NT2/D1 (cell line): ENCODE measurements at regions not wholly inside any gene's neighbourhood (a gene's known extent, or its start where the extent isn't known, plus 50 kb on each side); places are given as distances from the start of the nearest gene placed in this dataset.

ENCODE experiments used
- SUZ12 ChIP-seq: IDR thresholded peaks from 2 replicates; pipeline ENCODE4 v1.6.1; 2011; ENCODE audit not compliant: insufficient read length, insufficient read depth; ENCODE audit errors: extremely low read depth
- ZNF274 ChIP-seq: IDR thresholded peaks from 2 replicates; pipeline ENCODE4 v1.6.1; 2011; ENCODE audit warnings: mild to moderate bottlenecking, low read depth, low read length

- TF ChIP-seq SUZ12: no peak
- no peak for TF ChIP-seq ZNF274
Observed at GRCh38 chr5:88660264-88660946, 222.6 kb downstream of the MEF2C start.
